GM21723 (cell line): ENCODE measurements at regions not wholly inside any gene's neighbourhood (a gene's known extent, or its start where the extent isn't known, plus 50 kb on each side); places are given as distances from the start of the nearest gene placed in this dataset.

ENCODE experiments used
- ATAC-seq: cut with Tn5 transposase; IDR thresholded peaks from one replicate; pipeline ENCODE4 v1.9.1; 2021; ENCODE audit warnings: mild to moderate bottlenecking, moderate library complexity; ENCODE audit not compliant: unreplicated experiment

DNA sequence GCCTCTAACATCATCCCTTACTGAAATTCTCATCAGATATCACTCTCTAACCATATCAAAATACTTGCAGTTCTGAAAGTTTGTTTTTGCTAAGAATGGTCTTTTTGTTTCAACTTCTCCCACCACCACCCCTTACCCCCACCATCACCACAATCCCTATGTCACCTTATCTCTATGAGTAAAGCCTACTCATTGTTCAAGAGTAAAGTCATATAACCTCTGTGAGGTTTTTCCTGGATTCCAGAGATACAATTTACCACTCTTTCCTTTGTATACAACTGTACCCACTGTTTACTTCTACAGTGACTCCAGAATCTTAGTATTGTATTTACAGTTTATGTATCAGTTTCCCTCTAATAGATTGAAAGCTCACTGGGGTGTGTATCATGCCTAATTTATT, 158.0 kb upstream of the PCDH10 start:
- ATAC-seq: no peak

- ATAC-seq: no peak
Observed at GRCh38 chr4:132992686-132993085, 156.4 kb upstream of the PCDH10 start.

DNA sequence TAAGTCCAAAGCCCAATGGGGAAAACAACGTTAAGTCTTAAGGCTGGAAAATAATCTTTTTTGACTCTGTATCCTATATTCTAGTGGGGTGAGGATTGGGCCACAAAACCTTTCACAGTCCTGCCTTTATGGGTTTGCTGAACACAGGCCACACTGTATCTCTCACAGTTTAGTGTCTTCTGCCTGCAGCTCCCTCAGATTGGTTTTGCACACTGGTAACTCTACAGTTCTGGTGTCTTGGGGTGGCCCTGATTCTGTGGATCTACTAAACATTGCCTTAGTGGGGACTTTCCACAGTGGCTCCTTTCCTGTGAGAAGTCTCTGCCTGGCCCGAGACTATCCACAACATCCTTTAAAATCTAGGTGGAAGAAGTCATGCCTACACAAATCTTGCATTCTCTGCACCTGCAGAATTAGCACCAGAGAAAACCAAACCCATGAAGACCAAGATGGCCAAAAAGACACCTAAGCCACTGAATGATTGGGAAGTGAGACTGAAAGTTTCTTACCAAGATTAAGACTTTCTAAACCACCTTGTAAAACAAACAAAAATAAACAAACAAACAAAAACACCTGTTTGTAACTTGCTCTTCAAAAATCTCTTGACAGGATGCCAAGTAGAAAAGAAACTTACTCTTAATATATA, 150.4 kb upstream of the PCDH10 start:
- ATAC-seq: peak; percentile 65

DNA sequence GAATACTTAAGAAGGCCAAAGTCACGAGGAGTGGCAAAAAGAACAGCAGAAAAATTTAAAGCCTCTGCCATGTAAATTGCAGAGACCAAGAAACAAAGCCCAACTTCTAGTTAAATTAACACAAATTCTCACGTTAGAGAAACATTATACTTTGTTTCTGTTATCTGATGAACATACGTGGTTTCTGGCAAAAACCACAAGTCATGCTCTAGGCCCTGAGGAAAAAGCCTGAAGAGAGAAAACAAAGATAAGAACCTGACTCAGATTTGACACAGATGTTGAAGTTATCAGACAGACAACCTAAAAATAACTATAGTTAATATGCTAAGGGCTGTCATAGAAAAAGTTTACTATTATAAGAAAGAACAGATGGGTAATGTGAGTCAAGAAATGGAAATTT, 149.1 kb upstream of the PCDH10 start:
- ATAC-seq: peak; percentile 61

GRCh38 chr4:133003169-133003568, 145.9 kb upstream of the PCDH10 start:
- no peak for ATAC-seq

DNA sequence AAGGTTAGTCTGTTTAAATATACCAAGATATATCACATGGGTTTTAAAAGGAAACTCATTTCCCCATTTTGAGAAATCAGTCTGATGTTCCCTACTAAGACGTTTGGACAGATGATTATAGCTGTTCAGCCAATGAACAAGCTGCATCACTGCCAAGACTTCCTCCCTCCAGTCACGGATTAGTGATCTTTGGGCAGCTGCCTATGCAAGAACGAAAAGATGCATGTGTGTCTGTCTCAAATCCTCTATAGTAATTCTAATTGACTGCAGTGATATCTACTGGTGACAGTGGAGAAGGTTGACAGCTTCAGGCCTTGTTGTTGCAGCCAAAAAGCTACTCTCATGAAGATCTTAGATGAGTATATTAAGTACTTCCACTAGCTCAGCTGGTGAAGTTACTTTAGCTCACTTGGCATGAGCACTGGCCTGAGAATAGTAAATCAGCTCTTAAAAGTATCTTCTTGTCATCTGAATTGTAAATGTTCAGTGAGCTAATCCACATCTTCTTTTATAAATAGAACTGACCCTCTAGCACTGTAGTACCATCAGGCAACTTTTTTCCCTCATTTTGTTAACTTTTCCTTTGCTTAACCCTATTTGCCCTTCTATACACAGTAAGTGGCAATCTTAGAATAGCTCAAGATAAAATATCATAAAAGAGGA, 134.5 kb upstream of the PCDH10 start:
- ATAC-seq: no peak

- no peak for ATAC-seq
Observed at GRCh38 chr4:133045288-133045687, 103.8 kb upstream of the PCDH10 start.

DNA sequence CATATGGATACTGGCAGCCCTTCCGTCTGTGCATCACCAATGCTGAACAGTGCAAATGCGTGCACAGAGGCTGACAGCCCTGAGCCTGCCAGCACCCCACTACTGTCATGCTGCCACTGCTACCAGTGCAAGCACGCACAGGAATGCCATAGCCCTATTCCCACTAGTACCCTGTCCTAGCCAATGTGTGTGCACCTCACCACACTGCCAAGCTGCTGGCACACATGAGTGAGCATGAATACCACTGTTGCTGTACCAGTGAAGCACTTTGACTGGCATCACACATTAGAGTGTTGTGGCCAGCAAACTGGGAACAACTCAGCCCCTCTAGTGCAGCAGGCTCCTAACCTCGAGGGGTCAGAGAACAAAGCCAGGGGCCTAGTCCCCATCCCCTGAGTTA, 102.9 kb upstream of the PCDH10 start:
- ATAC-seq: no peak

DNA sequence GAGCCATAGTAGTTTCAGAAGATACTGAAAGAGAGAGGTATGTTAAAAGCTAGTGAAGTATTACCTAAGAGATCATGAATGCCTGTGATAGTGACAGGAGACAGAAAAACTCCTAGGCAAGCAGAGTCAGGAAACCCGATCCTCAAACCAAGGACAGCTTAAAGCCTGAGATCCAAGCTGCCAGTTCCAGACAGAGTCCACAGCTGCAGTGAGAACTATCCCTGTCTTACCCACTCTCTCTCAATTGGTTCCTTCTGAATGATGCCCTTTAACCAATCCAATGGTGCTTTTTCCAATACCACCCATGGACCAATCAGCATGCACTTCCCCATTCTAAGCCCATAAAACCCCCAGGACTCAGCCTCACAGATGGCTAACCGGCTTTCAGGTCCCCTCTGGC, 90.4 kb upstream of the PCDH10 start:
- ATAC-seq: no peak

DNA sequence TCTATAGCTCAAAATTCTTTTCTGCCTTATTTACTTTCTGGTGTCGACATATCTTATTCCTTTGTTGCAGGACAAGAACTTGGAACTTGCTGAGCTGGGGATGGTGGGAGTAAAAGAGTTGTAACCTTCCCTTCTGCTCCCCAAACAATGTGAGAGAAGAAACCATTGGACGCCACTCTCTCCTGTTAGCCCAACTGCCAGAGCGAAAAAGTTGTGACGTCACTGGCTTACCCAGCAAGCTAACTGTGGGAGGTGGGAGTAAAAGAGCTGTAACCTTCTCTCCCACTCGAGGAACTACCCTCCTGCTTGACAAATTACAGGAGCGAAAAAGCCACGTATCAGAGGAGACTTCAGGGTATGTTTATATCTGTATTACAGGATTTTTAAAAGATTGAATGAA, 90.0 kb upstream of the PCDH10 start:
- ATAC-seq: no peak

DNA sequence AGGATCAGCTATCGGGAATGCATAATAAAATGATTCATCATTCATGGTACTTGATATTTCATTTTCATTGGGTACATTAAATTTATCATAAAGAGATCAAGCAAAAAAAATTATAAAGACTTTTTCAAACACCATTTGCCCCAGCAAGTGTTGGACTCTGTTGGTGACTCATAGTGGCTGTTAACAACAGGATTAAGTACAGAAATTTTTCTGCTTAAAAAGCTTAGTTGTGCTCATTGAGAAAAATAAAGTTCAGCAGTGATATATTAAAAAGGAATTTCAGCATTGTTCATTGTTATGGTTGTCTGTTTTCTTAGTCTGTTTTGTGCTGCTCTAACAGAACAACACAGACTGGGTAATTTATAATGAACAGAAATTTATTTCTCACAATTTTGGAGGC, 86.2 kb upstream of the PCDH10 start:
- ATAC-seq: no peak

DNA sequence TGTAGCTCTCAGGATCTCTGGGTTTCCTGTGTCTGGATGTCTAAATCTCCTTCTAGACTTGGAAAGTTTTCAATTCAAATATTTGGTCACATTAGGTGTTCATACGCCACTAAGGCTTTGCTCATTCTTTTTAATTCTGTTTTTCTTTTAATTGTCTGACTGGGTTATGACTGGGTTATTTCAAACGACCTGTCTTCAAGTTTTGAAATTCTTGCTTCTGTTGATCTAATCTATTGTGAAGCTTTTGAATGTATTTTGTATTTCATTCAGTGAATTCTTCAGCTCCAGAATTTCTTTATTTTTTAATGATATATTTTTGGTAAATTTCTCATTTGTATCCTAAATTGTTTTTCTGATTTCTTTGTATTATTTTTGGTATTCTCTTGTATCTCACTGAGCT, 81.0 kb upstream of the PCDH10 start:
- no peak for ATAC-seq

- ATAC-seq: no peak
Observed at GRCh38 chr4:133081246-133081645, 67.8 kb upstream of the PCDH10 start.

GRCh38 chr4:133084421-133084820, 64.7 kb upstream of the PCDH10 start:
- ATAC-seq: no peak

- ATAC-seq: no peak
Observed at GRCh38 chr4:133095591-133095990, 53.5 kb upstream of the PCDH10 start.

DNA sequence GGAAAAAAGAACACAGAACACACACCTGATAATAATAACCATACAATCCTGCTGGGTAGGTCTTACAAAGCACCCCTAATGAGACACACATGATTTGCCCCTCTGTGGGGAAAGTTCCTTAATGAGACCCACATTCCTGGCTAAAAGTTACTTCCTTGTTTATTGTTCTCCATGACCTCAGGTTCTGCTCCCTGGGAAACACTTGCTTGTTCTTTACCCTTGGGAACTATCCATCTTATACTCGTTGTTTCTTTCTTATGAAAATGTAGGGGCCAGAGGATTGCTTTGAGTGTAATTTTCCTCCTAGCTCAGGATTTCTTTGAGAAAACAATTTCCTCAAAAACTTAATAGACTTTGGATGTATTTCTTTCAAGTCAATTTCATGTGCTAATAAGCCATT, 52.1 kb upstream of the PCDH10 start:
- ATAC-seq: no peak
